ENCODE measurements at regions not wholly inside any gene's neighbourhood (a gene's known extent, or its start where the extent isn't known, plus 50 kb on each side); places are given as distances from the start of the nearest gene placed in this dataset.
"Not testable (repeated sequence)": the region's sequence is repeated elsewhere in the genome, so short reads cannot be mapped to it uniquely, and the experiment has no call there.

DNA sequence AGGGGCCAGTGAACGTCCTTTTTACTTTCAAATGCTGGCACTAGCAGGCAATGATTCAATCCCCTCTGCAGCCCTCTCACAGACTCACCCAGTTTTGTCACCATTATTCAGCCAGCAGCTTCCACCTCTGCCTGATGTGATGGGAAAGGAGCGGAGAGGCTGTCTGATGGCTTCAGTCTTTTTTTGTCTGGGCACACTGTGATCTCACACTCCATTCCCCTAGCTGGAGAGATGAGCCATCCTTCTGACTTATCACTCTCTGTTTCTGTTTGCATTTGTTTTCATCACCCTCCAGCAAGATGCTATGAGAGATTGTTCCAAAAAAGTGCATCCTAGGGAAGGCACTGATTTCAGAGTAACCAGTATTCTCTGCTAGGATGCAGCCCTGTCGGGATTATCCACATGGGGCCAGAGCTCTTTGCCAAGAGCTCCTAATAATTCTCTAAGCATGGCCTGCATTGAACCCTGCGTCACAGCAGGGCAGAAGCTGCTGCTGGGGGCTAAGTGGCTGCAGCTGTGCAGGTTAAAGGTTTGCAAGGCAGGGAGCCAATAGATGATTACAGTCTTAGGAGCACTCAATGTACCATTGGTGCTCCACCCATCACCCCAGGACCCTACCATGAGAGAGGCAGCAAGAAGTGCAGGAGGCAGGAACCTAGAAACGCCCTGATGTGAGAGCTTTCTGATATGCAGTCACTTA, 236.1 kb upstream of the C16orf82 start:
- no peak overlapping the region for H3K27ac ChIP-seq (ENCODE audit: low read depth, low read length, poor library complexity, severe bottlenecking)
- no peaks in the 10 kb centered on the region for H3F3A ChIP-seq (ENCODE audit: insufficient read depth, low read length)
- H3K79me2 ChIP-seq (ENCODE audit: insufficient read depth, low read length), result no peaks in the 10 kb centered on the region
- no peak overlapping the region for H3K4me3 ChIP-seq (ENCODE audit: low read depth, low read length, poor library complexity, severe bottlenecking)
- no peaks in the 10 kb centered on the region for H3K9me2 ChIP-seq (ENCODE audit: low read depth, low read length)
- H2AFZ ChIP-seq (ENCODE audit: low read length), result no peak overlapping the region
- no peaks in the 10 kb centered on the region for H3K9me3 ChIP-seq (ENCODE audit: low read length)
- H3K36me3 ChIP-seq (ENCODE audit: insufficient read depth, low read length), result no peaks in the 10 kb centered on the region
- H3K4me2 ChIP-seq (ENCODE audit: low read length), result no peak overlapping the region
- no peaks in the 10 kb centered on the region for H3K27me3 ChIP-seq (ENCODE audit: insufficient read depth, low read length)
- H3K4me1 ChIP-seq (ENCODE audit: insufficient read depth, low read length, severe bottlenecking), result no peaks in the 10 kb centered on the region
- TF ChIP-seq EZH2 (IDR thresholded peaks at IDR 0.05; ENCODE audit: borderline replicate concordance, low read length), result no peak
- no peaks in the 10 kb centered on the region for H4K20me1 ChIP-seq (ENCODE audit: insufficient read depth, low read length)
- no peak overlapping the region for H3K9ac ChIP-seq (ENCODE audit: low read length)

DNA sequence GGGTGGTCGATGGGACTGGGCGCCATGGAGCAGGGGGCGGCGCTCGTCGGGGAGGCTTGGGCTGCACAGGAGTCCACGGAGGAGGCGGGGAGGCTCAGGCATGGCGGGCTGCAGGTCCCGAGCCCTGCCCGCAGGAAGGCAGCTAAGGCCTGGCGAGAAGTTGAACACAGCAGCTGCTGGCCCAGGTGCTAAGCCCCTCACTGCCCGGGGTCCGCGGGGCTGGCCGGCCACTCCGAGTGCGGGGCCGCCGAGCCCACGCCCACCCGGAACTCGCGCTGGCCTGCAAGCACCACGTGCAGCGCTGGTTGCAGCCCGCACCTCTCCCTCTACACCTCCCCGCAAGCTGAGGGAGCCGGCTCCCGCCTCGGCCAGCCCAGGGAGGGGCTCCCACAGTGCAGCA, 230.6 kb upstream of the C16orf82 start:
- H3K4me1 ChIP-seq (ENCODE audit: insufficient read depth, low read length, severe bottlenecking); H3K4me2 ChIP-seq (ENCODE audit: low read length); H3F3A ChIP-seq (ENCODE audit: insufficient read depth, low read length); H3K27me3 ChIP-seq (ENCODE audit: insufficient read depth, low read length); H3K9me2 ChIP-seq (ENCODE audit: low read depth, low read length); H3K36me3 ChIP-seq (ENCODE audit: insufficient read depth, low read length); H3K27ac ChIP-seq (ENCODE audit: low read depth, low read length, poor library complexity, severe bottlenecking); H2AFZ ChIP-seq (ENCODE audit: low read length); H3K9ac ChIP-seq (ENCODE audit: low read length); H3K4me3 ChIP-seq (ENCODE audit: low read depth, low read length, poor library complexity, severe bottlenecking); H4K20me1 ChIP-seq (ENCODE audit: insufficient read depth, low read length); H3K79me2 ChIP-seq (ENCODE audit: insufficient read depth, low read length); H3K9me3 ChIP-seq (ENCODE audit: low read length): not testable (repeated sequence)

DNA sequence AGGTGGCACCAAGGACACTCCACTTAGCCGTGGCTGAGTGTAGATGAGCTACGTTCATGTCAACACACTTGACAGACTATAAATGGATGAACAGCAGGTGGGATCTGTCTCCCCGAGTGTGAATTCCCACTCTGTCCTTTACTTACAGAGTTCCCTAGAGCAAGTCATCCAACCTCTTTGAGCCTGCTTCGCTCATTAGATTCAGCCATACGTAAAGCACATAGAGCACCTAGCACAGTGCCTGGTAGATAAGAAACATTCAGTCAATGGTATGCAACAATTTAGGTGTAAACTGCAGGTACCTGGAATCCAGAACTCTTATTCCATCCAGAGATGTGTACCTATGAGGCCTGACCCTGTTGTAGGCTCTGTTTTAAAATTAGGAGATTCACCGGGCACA, 227.8 kb upstream of the C16orf82 start:
- no peak for TF ChIP-seq EZH2 (IDR thresholded peaks at IDR 0.05; ENCODE audit: borderline replicate concordance, low read length)
- TF ChIP-seq, protein P1, sequence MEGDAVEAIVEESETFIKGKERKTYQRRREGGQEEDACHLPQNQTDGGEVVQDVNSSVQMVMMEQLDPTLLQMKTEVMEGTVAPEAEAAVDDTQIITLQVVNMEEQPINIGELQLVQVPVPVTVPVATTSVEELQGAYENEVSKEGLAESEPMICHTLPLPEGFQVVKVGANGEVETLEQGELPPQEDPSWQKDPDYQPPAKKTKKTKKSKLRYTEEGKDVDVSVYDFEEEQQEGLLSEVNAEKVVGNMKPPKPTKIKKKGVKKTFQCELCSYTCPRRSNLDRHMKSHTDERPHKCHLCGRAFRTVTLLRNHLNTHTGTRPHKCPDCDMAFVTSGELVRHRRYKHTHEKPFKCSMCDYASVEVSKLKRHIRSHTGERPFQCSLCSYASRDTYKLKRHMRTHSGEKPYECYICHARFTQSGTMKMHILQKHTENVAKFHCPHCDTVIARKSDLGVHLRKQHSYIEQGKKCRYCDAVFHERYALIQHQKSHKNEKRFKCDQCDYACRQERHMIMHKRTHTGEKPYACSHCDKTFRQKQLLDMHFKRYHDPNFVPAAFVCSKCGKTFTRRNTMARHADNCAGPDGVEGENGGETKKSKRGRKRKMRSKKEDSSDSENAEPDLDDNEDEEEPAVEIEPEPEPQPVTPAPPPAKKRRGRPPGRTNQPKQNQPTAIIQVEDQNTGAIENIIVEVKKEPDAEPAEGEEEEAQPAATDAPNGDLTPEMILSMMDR (IDR thresholded peaks at IDR 0.05; ENCODE audit: low read length), result no peak
- H3K9ac ChIP-seq (ENCODE audit: low read length), result no peak overlapping the region
- H3K27me3 ChIP-seq (ENCODE audit: insufficient read depth, low read length), result no peaks in the 10 kb centered on the region

DNA sequence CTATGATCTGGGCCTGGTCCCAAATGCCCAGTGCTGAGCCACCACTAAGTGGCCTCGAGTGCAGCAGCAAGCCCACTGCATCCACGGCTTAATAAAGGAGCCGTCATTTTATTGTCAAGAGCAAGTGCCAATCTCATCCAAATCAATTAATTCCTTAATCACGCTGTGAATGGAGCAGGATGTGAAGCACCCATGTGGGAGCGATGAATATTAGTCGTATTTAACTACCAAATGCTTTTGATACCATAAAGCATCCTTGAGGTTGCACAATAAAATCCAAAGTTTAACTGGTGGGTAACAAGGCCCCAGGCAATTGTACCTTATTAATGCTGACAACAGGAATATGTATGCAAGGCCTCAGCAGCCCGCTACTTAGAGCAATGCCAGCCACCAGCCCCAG, 226.0 kb upstream of the C16orf82 start:
- H3K9me3 ChIP-seq (ENCODE audit: low read length), result no peaks in the 10 kb centered on the region
- H3K36me3 ChIP-seq (ENCODE audit: insufficient read depth, low read length), result no peaks in the 10 kb centered on the region
- H3K4me3 ChIP-seq (ENCODE audit: low read depth, low read length, poor library complexity, severe bottlenecking), result no peak overlapping the region
- H3K27ac ChIP-seq (ENCODE audit: low read depth, low read length, poor library complexity, severe bottlenecking), result no peak overlapping the region
- H3K4me2 ChIP-seq (ENCODE audit: low read length), result no peak overlapping the region
- H3K27me3 ChIP-seq (ENCODE audit: insufficient read depth, low read length), result no peaks in the 10 kb centered on the region
- H3F3A ChIP-seq (ENCODE audit: insufficient read depth, low read length), result no peaks in the 10 kb centered on the region
- H3K4me1 ChIP-seq (ENCODE audit: insufficient read depth, low read length, severe bottlenecking), result no peaks in the 10 kb centered on the region
- no peak overlapping the region for H2AFZ ChIP-seq (ENCODE audit: low read length)
- no peaks in the 10 kb centered on the region for H3K9me2 ChIP-seq (ENCODE audit: low read depth, low read length)
- H3K9ac ChIP-seq (ENCODE audit: low read length), result no peak overlapping the region
- no peaks in the 10 kb centered on the region for H4K20me1 ChIP-seq (ENCODE audit: insufficient read depth, low read length)
- H3K79me2 ChIP-seq (ENCODE audit: insufficient read depth, low read length), result no peaks in the 10 kb centered on the region
- no peak for TF ChIP-seq EZH2 (IDR thresholded peaks at IDR 0.05; ENCODE audit: borderline replicate concordance, low read length)
- TF ChIP-seq, protein P1 (IDR thresholded peaks at IDR 0.05; ENCODE audit: low read length), result no peak

More for the DNA sequence above, 227.8 kb upstream of the C16orf82 start:
- Histone ChIP-seq H3F3A (ENCODE audit: insufficient read depth, low read length) (no peaks in the 10 kb centered on the region), H3K9me2 (ENCODE audit: low read depth, low read length) (no peaks in the 10 kb centered on the region), H3K4me3 (ENCODE audit: low read depth, low read length, poor library complexity, severe bottlenecking) (no peak overlapping the region), H3K4me1 (ENCODE audit: insufficient read depth, low read length, severe bottlenecking) (no peaks in the 10 kb centered on the region), H2AFZ (ENCODE audit: low read length) (no peak overlapping the region), H3K36me3 (ENCODE audit: insufficient read depth, low read length) (no peaks in the 10 kb centered on the region), H3K79me2 (ENCODE audit: insufficient read depth, low read length) (no peaks in the 10 kb centered on the region), H4K20me1 (ENCODE audit: insufficient read depth, low read length) (no peaks in the 10 kb centered on the region), H3K9me3 (ENCODE audit: low read length) (no peaks in the 10 kb centered on the region), H3K27ac (ENCODE audit: low read depth, low read length, poor library complexity, severe bottlenecking) (no peak overlapping the region), H3K4me2 (ENCODE audit: low read length) (no peak overlapping the region)
